ENCODE measurements at regions not wholly inside any gene's neighbourhood (a gene's known extent, or its start where the extent isn't known, plus 50 kb on each side); places are given as distances from the start of the nearest gene placed in this dataset.

DNA sequence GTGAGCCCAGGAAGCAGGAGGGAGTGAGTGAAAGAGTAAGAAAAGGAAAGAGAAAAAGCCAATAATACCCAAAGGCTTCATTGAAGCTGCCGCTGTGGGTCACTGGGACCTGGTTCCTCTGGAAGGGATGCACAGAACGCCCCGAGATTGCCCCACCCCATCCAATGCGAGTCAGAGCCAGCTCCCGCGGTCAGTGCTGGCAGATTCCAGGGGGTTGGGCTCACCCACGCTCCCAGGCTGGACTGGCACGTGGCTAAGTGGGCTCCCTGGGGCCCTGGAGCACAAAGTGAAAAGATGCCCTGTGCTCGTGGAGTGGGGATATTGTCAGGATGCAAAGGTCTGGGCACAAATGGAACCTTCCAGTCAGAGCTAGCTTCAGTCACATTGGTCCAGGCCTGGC lies 117.0 kb downstream of the OAT start:
- Mint-ChIP-seq H3K27ac (no peak overlapping the region), H3K4me3 (no peak overlapping the region), H3K27me3 (peaks cover 4 to 6% of the 10 kb centered on the region in 2 donors), H3K36me3 (no peaks in the 10 kb centered on the region), H3K9me3 (peaks cover 0 to 11% (median 6%) of the 10 kb centered on the region in 3 donors), H3K4me1 (no peaks in the 10 kb centered on the region)
- Histone ChIP-seq H3K9me3 (no peaks in the 10 kb centered on the region), H3K4me3 (ENCODE audit: control insufficient read depth in 1 of 2, extremely low read depth in 1 of 2, low read length in 1 of 2) (no peak overlapping the region), H3K4me1 (ENCODE audit: control insufficient read depth in 1 of 2, extremely low read depth in 1 of 2, insufficient read depth in 2 of 2, low read length in 2 of 2) (no peaks in the 10 kb centered on the region), H3K27ac (ENCODE audit: low read length) (no peak overlapping the region), H3K36me3 (ENCODE audit: control insufficient read depth in 2 of 2, extremely low read depth in 1 of 2, insufficient read depth in 1 of 2, low read length in 1 of 2) (no peaks in the 10 kb centered on the region), H3K27me3 (replicated peaks in 1 of 2; ENCODE audit: control insufficient read depth in 2 of 2, extremely low read depth in 1 of 2, insufficient read depth in 2 of 2, low read length in 1 of 2) (peaks cover 0 to 21% of the 10 kb centered on the region in 2 experiments)
- ATAC-seq (replicated peaks in 1 of 4), result no peak
- no peak for DNase-seq
- CTCF ChIA-PET, result no interaction called here
- WGBS (ENCODE audit: insufficient coverage), result 66% methylated on average over 4 of the region's 9 CpGs
- POLR2A ChIA-PET, result no interaction called here

DNA sequence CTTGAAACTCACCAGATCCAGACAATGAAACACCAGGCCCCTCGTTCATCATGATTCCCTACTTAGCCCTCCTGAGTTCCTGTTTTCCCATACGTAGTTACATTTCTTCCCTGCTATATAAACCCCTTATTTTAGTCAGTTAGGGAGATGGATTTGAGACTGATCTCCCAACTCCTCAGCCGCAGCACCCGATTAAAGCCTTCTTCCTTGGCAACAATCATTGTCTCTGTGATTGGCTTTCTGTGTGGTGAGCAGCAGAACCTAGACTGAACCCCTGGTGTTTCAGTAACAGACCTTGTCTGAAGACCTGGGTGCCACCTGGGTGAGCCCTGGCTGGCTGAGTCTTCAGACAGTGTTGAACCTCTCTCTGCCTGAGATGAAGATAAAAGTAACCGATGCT lies 118.0 kb downstream of the OAT start:
- Histone ChIP-seq H3K9me3 (no peaks in the 10 kb centered on the region), H3K27me3 (replicated peaks in 1 of 2; ENCODE audit: control insufficient read depth in 2 of 2, extremely low read depth in 1 of 2, insufficient read depth in 2 of 2, low read length in 1 of 2) (peaks cover 0 to 21% of the 10 kb centered on the region in 2 experiments), H3K27ac (ENCODE audit: low read length) (no peak overlapping the region), H3K4me1 (ENCODE audit: control insufficient read depth in 1 of 2, extremely low read depth in 1 of 2, insufficient read depth in 2 of 2, low read length in 2 of 2) (no peaks in the 10 kb centered on the region), H3K36me3 (ENCODE audit: control insufficient read depth in 2 of 2, extremely low read depth in 1 of 2, insufficient read depth in 1 of 2, low read length in 1 of 2) (no peaks in the 10 kb centered on the region), H3K4me3 (ENCODE audit: control insufficient read depth in 1 of 2, extremely low read depth in 1 of 2, low read length in 1 of 2) (no peak overlapping the region)
- POLR2A ChIA-PET, result interaction anchor here in 1 of 2 donors (0.6 kb wide), 1 partner anchor 1328 kb away, joined by 3 read pairs; no protein-coding TSS in a partner anchor
- CTCF ChIA-PET, result no interaction called here
- no peak overlapping the region for H3K4me3 Mint-ChIP-seq
- no peaks in the 10 kb centered on the region for H3K4me1 Mint-ChIP-seq
- peaks cover 4 to 6% of the 10 kb centered on the region in 2 donors for H3K27me3 Mint-ChIP-seq
- no peaks in the 10 kb centered on the region for H3K36me3 Mint-ChIP-seq
- WGBS (ENCODE audit: insufficient coverage), result 91% methylated on average over 1 of the region's 5 CpGs
- H3K9me3 Mint-ChIP-seq, result peaks cover 0 to 11% (median 6%) of the 10 kb centered on the region in 3 donors
- no peak overlapping the region for H3K27ac Mint-ChIP-seq
- DNase-seq, result no peak
- ATAC-seq (replicated peaks in 1 of 4), result no peak

GRCh38 chr10:124300224-124300623 lies 118.5 kb downstream of the OAT start:
- no peaks in the 10 kb centered on the region for H3K4me1 ChIP-seq (ENCODE audit: control insufficient read depth in 1 of 2, extremely low read depth in 1 of 2, insufficient read depth in 2 of 2, low read length in 2 of 2)
- H3K36me3 ChIP-seq (ENCODE audit: control insufficient read depth in 2 of 2, extremely low read depth in 1 of 2, insufficient read depth in 1 of 2, low read length in 1 of 2), result no peaks in the 10 kb centered on the region
- 95% methylated on average over 4 of the region's 6 CpGs for whole genome bisulfite sequencing (ENCODE audit: insufficient coverage)
- POLR2A ChIA-PET, result interaction anchor here in 1 of 2 donors (0.6 kb wide), 1 partner anchor 1328 kb away, joined by 3 read pairs; no protein-coding TSS in a partner anchor
- Mint-ChIP-seq H3K36me3 (no peaks in the 10 kb centered on the region), H3K27me3 (peaks cover 4 to 6% of the 10 kb centered on the region in 2 donors), H3K9me3 (peaks cover 0 to 11% (median 6%) of the 10 kb centered on the region in 3 donors), H3K27ac (no peak overlapping the region), H3K4me3 (no peak overlapping the region), H3K4me1 (no peaks in the 10 kb centered on the region)
- CTCF ChIA-PET, result no interaction called here
- H3K4me3 ChIP-seq (ENCODE audit: control insufficient read depth in 1 of 2, extremely low read depth in 1 of 2, low read length in 1 of 2), result no peak overlapping the region
- ATAC-seq (replicated peaks in 1 of 4) (no peak), DNase-seq (no peak)
- H3K27ac ChIP-seq (ENCODE audit: low read length), result no peak overlapping the region
- H3K9me3 ChIP-seq, result no peaks in the 10 kb centered on the region
- peaks cover 0 to 21% of the 10 kb centered on the region in 2 experiments for H3K27me3 ChIP-seq (replicated peaks in 1 of 2; ENCODE audit: control insufficient read depth in 2 of 2, extremely low read depth in 1 of 2, insufficient read depth in 2 of 2, low read length in 1 of 2)

GRCh38 chr10:124299696-124300095 lies 119.0 kb downstream of the OAT start:
- no peaks in the 10 kb centered on the region for H3K36me3 Mint-ChIP-seq
- Histone ChIP-seq H3K9me3 (no peaks in the 10 kb centered on the region), H3K36me3 (ENCODE audit: control insufficient read depth in 2 of 2, extremely low read depth in 1 of 2, insufficient read depth in 1 of 2, low read length in 1 of 2) (no peaks in the 10 kb centered on the region), H3K27me3 (replicated peaks in 1 of 2; ENCODE audit: control insufficient read depth in 2 of 2, extremely low read depth in 1 of 2, insufficient read depth in 2 of 2, low read length in 1 of 2) (peaks cover 0 to 21% of the 10 kb centered on the region in 2 experiments), H3K27ac (ENCODE audit: low read length) (no peak overlapping the region), H3K4me3 (ENCODE audit: control insufficient read depth in 1 of 2, extremely low read depth in 1 of 2, low read length in 1 of 2) (no peak overlapping the region), H3K4me1 (ENCODE audit: control insufficient read depth in 1 of 2, extremely low read depth in 1 of 2, insufficient read depth in 2 of 2, low read length in 2 of 2) (no peaks in the 10 kb centered on the region)
- no peak overlapping the region for H3K27ac Mint-ChIP-seq
- no peak for ATAC-seq (replicated peaks in 1 of 4)
- 60% methylated on average over 1 of the region's 4 CpGs for WGBS (ENCODE audit: insufficient coverage)
- H3K27me3 Mint-ChIP-seq, result peaks cover 4 to 6% of the 10 kb centered on the region in 2 donors
- ChIA-PET POLR2A (no interaction called here), CTCF (no interaction called here)
- no peaks in the 10 kb centered on the region for H3K4me1 Mint-ChIP-seq
- DNase-seq, result no peak
- peaks cover 0 to 11% (median 6%) of the 10 kb centered on the region in 3 donors for H3K9me3 Mint-ChIP-seq
- no peak overlapping the region for H3K4me3 Mint-ChIP-seq

DNA sequence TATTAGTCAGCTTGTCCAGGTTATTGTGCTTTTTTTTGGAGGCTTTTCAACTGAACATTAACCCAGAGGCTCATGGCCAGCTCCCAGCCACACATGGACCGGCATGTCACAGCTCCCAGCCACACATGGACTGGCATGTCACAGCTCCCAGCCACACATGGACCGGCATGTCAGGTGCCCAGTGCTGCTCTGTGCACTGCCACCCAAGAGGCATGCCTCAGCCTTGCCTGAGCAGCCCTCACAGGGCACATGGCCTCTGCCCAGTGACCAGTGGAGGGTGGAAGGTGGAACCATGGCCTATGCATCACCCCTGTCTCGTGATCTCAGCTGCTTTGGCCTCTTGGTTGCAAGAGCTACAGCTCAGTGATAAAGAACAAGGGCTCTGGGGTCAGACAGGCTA lies 119.8 kb downstream of the OAT start:
- H3K27ac Mint-ChIP-seq, result no peak overlapping the region
- H3K36me3 Mint-ChIP-seq, result no peaks in the 10 kb centered on the region
- ChIA-PET POLR2A (no interaction called here), CTCF (no interaction called here)
- H3K4me3 ChIP-seq (ENCODE audit: control insufficient read depth in 1 of 2, extremely low read depth in 1 of 2, low read length in 1 of 2), result no peak overlapping the region
- H3K4me1 ChIP-seq (ENCODE audit: control insufficient read depth in 1 of 2, extremely low read depth in 1 of 2, insufficient read depth in 2 of 2, low read length in 2 of 2), result no peaks in the 10 kb centered on the region
- no peaks in the 10 kb centered on the region for H3K36me3 ChIP-seq (ENCODE audit: control insufficient read depth in 2 of 2, extremely low read depth in 1 of 2, insufficient read depth in 1 of 2, low read length in 1 of 2)
- H3K9me3 Mint-ChIP-seq, result peaks cover 0 to 11% (median 6%) of the 10 kb centered on the region in 3 donors
- DNase-seq (no peak), ATAC-seq (replicated peaks in 1 of 4) (no peak)
- H3K4me1 Mint-ChIP-seq, result no peaks in the 10 kb centered on the region
- no peaks in the 10 kb centered on the region for H3K9me3 ChIP-seq
- 50% methylated on average over 2 of the region's 3 CpGs for WGBS (ENCODE audit: insufficient coverage)
- no peak overlapping the region for H3K27ac ChIP-seq (ENCODE audit: low read length)
- H3K27me3 ChIP-seq (replicated peaks in 1 of 2; ENCODE audit: control insufficient read depth in 2 of 2, extremely low read depth in 1 of 2, insufficient read depth in 2 of 2, low read length in 1 of 2), result peaks cover 0 to 18% of the 10 kb centered on the region in 2 experiments
- H3K4me3 Mint-ChIP-seq, result no peak overlapping the region
- H3K27me3 Mint-ChIP-seq, result peaks cover 4 to 6% of the 10 kb centered on the region in 2 donors

DNA sequence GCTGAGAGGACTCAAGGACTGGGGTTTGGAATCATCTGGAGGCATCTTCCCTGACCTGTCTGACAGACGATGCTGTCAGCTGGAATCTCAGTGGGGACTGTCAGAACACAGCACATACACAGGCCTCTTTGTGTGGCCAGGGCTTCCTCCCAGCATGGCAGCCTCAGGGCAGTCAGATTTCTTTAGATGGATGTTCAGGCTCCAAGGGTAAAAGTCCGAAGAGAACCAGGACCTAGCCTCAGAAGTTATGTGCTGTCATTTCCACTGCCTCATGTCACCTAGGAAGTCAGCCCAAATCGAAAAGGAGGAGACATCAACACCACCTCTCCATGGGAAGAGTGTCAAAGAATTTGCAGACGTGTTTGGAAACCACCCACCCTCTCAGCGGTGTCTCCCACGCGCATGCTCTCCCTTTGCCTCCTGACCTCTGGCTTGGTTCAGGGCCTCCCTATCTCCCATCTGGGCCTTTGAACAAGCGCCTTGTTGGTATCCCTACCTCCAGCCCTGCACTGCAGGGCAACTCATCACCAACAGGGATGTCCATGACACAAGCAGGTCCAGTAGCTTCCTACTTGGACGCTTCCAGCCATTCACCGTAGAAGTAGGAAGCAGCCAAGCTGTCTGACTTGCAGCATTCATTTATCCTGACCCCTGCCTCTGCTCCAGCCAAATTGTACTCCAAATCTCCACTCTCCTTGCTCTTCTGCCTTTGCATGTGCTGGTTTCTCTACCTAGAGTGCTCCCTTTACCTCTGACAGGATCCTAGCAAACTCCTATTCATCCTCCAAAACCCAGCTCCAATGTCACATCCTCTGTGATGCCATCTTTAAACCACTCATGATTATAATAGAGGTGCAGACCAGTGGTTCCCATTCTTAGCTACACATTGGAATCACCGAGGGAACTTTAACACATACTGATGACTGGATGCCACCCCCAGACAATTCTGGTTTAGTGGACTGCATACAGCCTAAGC lies 121.6 kb downstream of the OAT start:
- Mint-ChIP-seq H3K4me1 (no peaks in the 10 kb centered on the region), H3K4me3 (no peak overlapping the region), H3K27ac (no peak overlapping the region), H3K36me3 (no peaks in the 10 kb centered on the region), H3K27me3 (peaks cover 4 to 6% of the 10 kb centered on the region in 2 donors), H3K9me3 (peaks cover 0 to 11% (median 6%) of the 10 kb centered on the region in 3 donors)
- ChIA-PET CTCF (interaction anchor here in 1 of 2 donors (0.5 kb wide), 1 partner anchor 69 kb away, joined by 3 read pairs; no protein-coding TSS in a partner anchor), POLR2A (interaction anchor here in 1 of 2 donors (0.5 kb wide), 1 partner anchor 641 kb away, joined by 3 read pairs; no protein-coding TSS in a partner anchor)
- Histone ChIP-seq H3K27me3 (replicated peaks in 1 of 2; ENCODE audit: control insufficient read depth in 2 of 2, extremely low read depth in 1 of 2, insufficient read depth in 2 of 2, low read length in 1 of 2) (peaks cover 0 to 13% of the 10 kb centered on the region in 2 experiments), H3K27ac (ENCODE audit: low read length) (no peak overlapping the region), H3K36me3 (ENCODE audit: control insufficient read depth in 2 of 2, extremely low read depth in 1 of 2, insufficient read depth in 1 of 2, low read length in 1 of 2) (no peaks in the 10 kb centered on the region), H3K4me1 (ENCODE audit: control insufficient read depth in 1 of 2, extremely low read depth in 1 of 2, insufficient read depth in 2 of 2, low read length in 2 of 2) (no peaks in the 10 kb centered on the region), H3K4me3 (ENCODE audit: control insufficient read depth in 1 of 2, extremely low read depth in 1 of 2, low read length in 1 of 2) (no peak overlapping the region), H3K9me3 (no peaks in the 10 kb centered on the region)
- DNase-seq (no peak), ATAC-seq (replicated peaks in 1 of 4) (no peak)
- 84% methylated on average over 8 of the region's 11 CpGs for WGBS (ENCODE audit: insufficient coverage)

Measured in T-cell (primary cell).